ENCODE measurements at regions not wholly inside any gene's neighbourhood (a gene's known extent, or its start where the extent isn't known, plus 50 kb on each side); places are given as distances from the start of the nearest gene placed in this dataset.
"Not testable (repeated sequence)": the region's sequence is repeated elsewhere in the genome, so short reads cannot be mapped to it uniquely, and the experiment has no call there.

GRCh38 chr11:71156301-71156700 lies 96.1 kb downstream of the SHANK2 start:
- DNase-seq (ENCODE audit: low read depth in 4 of 6, low spot score in 6 of 6): no peak
- no peak overlapping the region for H3K27ac ChIP-seq (ENCODE audit: low read depth, low read length)
- no peaks in the 10 kb centered on the region for H3K36me3 ChIP-seq (ENCODE audit: control insufficient read depth, insufficient read depth, low read length)
- no peaks in the 10 kb centered on the region for H3K9me3 ChIP-seq (ENCODE audit: control insufficient read depth, insufficient read depth, low read length)
- WGBS (ENCODE audit: insufficient coverage): 89% methylated on average over 5 of the region's 6 CpGs
- H3K27me3 ChIP-seq (ENCODE audit: control insufficient read depth, insufficient read depth, low read length): no peaks in the 10 kb centered on the region
- H3K4me1 ChIP-seq (ENCODE audit: control insufficient read depth, insufficient read depth, low read length): peaks cover 8% of the 10 kb centered on the region
- no peak overlapping the region for H3K4me3 ChIP-seq (ENCODE audit: low read depth, low read length)

GRCh38 chr11:71155846-71156245 lies 96.5 kb downstream of the SHANK2 start:
- H3K36me3 ChIP-seq (ENCODE audit: control insufficient read depth, insufficient read depth, low read length): no peaks in the 10 kb centered on the region
- no peak for DNase-seq (ENCODE audit: low read depth in 4 of 6, low spot score in 6 of 6)
- no peak overlapping the region for H3K27ac ChIP-seq (ENCODE audit: low read depth, low read length)
- WGBS (ENCODE audit: insufficient coverage): 95% methylated on average over 8 of the region's 8 CpGs
- H3K9me3 ChIP-seq (ENCODE audit: control insufficient read depth, insufficient read depth, low read length): no peaks in the 10 kb centered on the region
- no peak overlapping the region for H3K4me3 ChIP-seq (ENCODE audit: low read depth, low read length)
- H3K4me1 ChIP-seq (ENCODE audit: control insufficient read depth, insufficient read depth, low read length): peaks cover 8% of the 10 kb centered on the region
- H3K27me3 ChIP-seq (ENCODE audit: control insufficient read depth, insufficient read depth, low read length): no peaks in the 10 kb centered on the region

- Histone ChIP-seq H3K4me3 (ENCODE audit: low read depth, low read length) (no peak overlapping the region), H3K36me3 (ENCODE audit: control insufficient read depth, insufficient read depth, low read length) (no peaks in the 10 kb centered on the region), H3K27ac (ENCODE audit: low read depth, low read length) (no peak overlapping the region), H3K27me3 (ENCODE audit: control insufficient read depth, insufficient read depth, low read length) (no peaks in the 10 kb centered on the region), H3K4me1 (ENCODE audit: control insufficient read depth, insufficient read depth, low read length) (peaks cover 8% of the 10 kb centered on the region), H3K9me3 (ENCODE audit: control insufficient read depth, insufficient read depth, low read length) (no peaks in the 10 kb centered on the region)
- no peak for DNase-seq (ENCODE audit: low read depth in 4 of 6, low spot score in 6 of 6)
- WGBS (ENCODE audit: insufficient coverage): 80% methylated on average over 3 of the region's 11 CpGs
Measured at GRCh38 chr11:71154261-71154805, 98.0 kb downstream of the SHANK2 start.

GRCh38 chr11:71153005-71153390 lies 99.4 kb downstream of the SHANK2 start:
- H3K4me1 ChIP-seq (ENCODE audit: control insufficient read depth, insufficient read depth, low read length): peaks cover 8% of the 10 kb centered on the region
- no peaks in the 10 kb centered on the region for H3K36me3 ChIP-seq (ENCODE audit: control insufficient read depth, insufficient read depth, low read length)
- no peak overlapping the region for H3K27ac ChIP-seq (ENCODE audit: low read depth, low read length)
- 7% methylated on average over 15 of the region's 15 CpGs for WGBS (ENCODE audit: insufficient coverage)
- peak in 2 of 6 donors; percentile 14 to 20 for DNase-seq (ENCODE audit: low read depth in 4 of 6, low spot score in 6 of 6)
- H3K27me3 ChIP-seq (ENCODE audit: control insufficient read depth, insufficient read depth, low read length): no peaks in the 10 kb centered on the region
- no peak overlapping the region for H3K4me3 ChIP-seq (ENCODE audit: low read depth, low read length)
- H3K9me3 ChIP-seq (ENCODE audit: control insufficient read depth, insufficient read depth, low read length): no peaks in the 10 kb centered on the region

GRCh38 chr11:71152312-71153004 lies 99.9 kb downstream of the SHANK2 start:
- H3K27ac ChIP-seq (ENCODE audit: low read depth, low read length); H3K36me3 ChIP-seq (ENCODE audit: control insufficient read depth, insufficient read depth, low read length); H3K9me3 ChIP-seq (ENCODE audit: control insufficient read depth, insufficient read depth, low read length); H3K27me3 ChIP-seq (ENCODE audit: control insufficient read depth, insufficient read depth, low read length); DNase-seq (ENCODE audit: low read depth in 4 of 6, low spot score in 6 of 6); H3K4me1 ChIP-seq (ENCODE audit: control insufficient read depth, insufficient read depth, low read length); H3K4me3 ChIP-seq (ENCODE audit: low read depth, low read length): not testable (repeated sequence)
- 64% methylated on average over 15 of the region's 15 CpGs for WGBS (ENCODE audit: insufficient coverage)

GRCh38 chr11:71151561-71151960 lies 100.8 kb downstream of the SHANK2 start:
- Histone ChIP-seq H3K36me3 (ENCODE audit: control insufficient read depth, insufficient read depth, low read length) (peaks cover 3% of the 10 kb centered on the region), H3K4me1 (ENCODE audit: control insufficient read depth, insufficient read depth, low read length) (peaks cover 8% of the 10 kb centered on the region), H3K27ac (ENCODE audit: low read depth, low read length) (no peak overlapping the region), H3K27me3 (ENCODE audit: control insufficient read depth, insufficient read depth, low read length) (no peaks in the 10 kb centered on the region), H3K9me3 (ENCODE audit: control insufficient read depth, insufficient read depth, low read length) (no peaks in the 10 kb centered on the region), H3K4me3 (ENCODE audit: low read depth, low read length) (no peak overlapping the region)
- 87% methylated on average over 14 of the region's 14 CpGs for WGBS (ENCODE audit: insufficient coverage)
- no peak for DNase-seq (ENCODE audit: low read depth in 4 of 6, low spot score in 6 of 6)

- Histone ChIP-seq H3K4me3 (ENCODE audit: low read depth, low read length) (no peak overlapping the region), H3K36me3 (ENCODE audit: control insufficient read depth, insufficient read depth, low read length) (peaks cover 5% of the 10 kb centered on the region), H3K9me3 (ENCODE audit: control insufficient read depth, insufficient read depth, low read length) (no peaks in the 10 kb centered on the region), H3K27ac (ENCODE audit: low read depth, low read length) (no peak overlapping the region), H3K4me1 (ENCODE audit: control insufficient read depth, insufficient read depth, low read length) (peaks cover 8% of the 10 kb centered on the region), H3K27me3 (ENCODE audit: control insufficient read depth, insufficient read depth, low read length) (no peaks in the 10 kb centered on the region)
- WGBS (ENCODE audit: insufficient coverage): 95% methylated on average over 6 of the region's 8 CpGs
- no peak for DNase-seq (ENCODE audit: low read depth in 4 of 6, low spot score in 6 of 6)
Measured at GRCh38 chr11:71150859-71151258, 101.5 kb downstream of the SHANK2 start.

GRCh38 chr11:71148716-71149115 lies 103.7 kb downstream of the SHANK2 start:
- Histone ChIP-seq H3K4me3 (ENCODE audit: low read depth, low read length) (no peak overlapping the region), H3K4me1 (ENCODE audit: control insufficient read depth, insufficient read depth, low read length) (peaks cover 8% of the 10 kb centered on the region), H3K9me3 (ENCODE audit: control insufficient read depth, insufficient read depth, low read length) (no peaks in the 10 kb centered on the region), H3K27ac (ENCODE audit: low read depth, low read length) (no peak overlapping the region), H3K36me3 (ENCODE audit: control insufficient read depth, insufficient read depth, low read length) (peaks cover 5% of the 10 kb centered on the region), H3K27me3 (ENCODE audit: control insufficient read depth, insufficient read depth, low read length) (no peaks in the 10 kb centered on the region)
- peak in 1 of 6 donors; percentile 62 for DNase-seq (ENCODE audit: low read depth in 4 of 6, low spot score in 6 of 6)
- 84% methylated on average over 8 of the region's 8 CpGs for WGBS (ENCODE audit: insufficient coverage)

GRCh38 chr11:71147331-71147730 lies 105.0 kb downstream of the SHANK2 start:
- DNase-seq (ENCODE audit: low read depth in 4 of 6, low spot score in 6 of 6): no peak
- no peaks in the 10 kb centered on the region for H3K27me3 ChIP-seq (ENCODE audit: control insufficient read depth, insufficient read depth, low read length)
- H3K4me3 ChIP-seq (ENCODE audit: low read depth, low read length): no peak overlapping the region
- no peak overlapping the region for H3K27ac ChIP-seq (ENCODE audit: low read depth, low read length)
- 91% methylated on average over 14 of the region's 14 CpGs for WGBS (ENCODE audit: insufficient coverage)
- no peaks in the 10 kb centered on the region for H3K9me3 ChIP-seq (ENCODE audit: control insufficient read depth, insufficient read depth, low read length)
- peaks cover 5% of the 10 kb centered on the region for H3K36me3 ChIP-seq (ENCODE audit: control insufficient read depth, insufficient read depth, low read length)
- H3K4me1 ChIP-seq (ENCODE audit: control insufficient read depth, insufficient read depth, low read length): peaks cover under 1% of the 10 kb centered on the region

GRCh38 chr11:71146846-71147245 lies 105.5 kb downstream of the SHANK2 start:
- no peak overlapping the region for H3K27ac ChIP-seq (ENCODE audit: low read depth, low read length)
- 95% methylated on average over 20 of the region's 20 CpGs for WGBS (ENCODE audit: insufficient coverage)
- no peaks in the 10 kb centered on the region for H3K27me3 ChIP-seq (ENCODE audit: control insufficient read depth, insufficient read depth, low read length)
- H3K4me3 ChIP-seq (ENCODE audit: low read depth, low read length): no peak overlapping the region
- peaks cover 5% of the 10 kb centered on the region for H3K36me3 ChIP-seq (ENCODE audit: control insufficient read depth, insufficient read depth, low read length)
- H3K9me3 ChIP-seq (ENCODE audit: control insufficient read depth, insufficient read depth, low read length): no peaks in the 10 kb centered on the region
- no peaks in the 10 kb centered on the region for H3K4me1 ChIP-seq (ENCODE audit: control insufficient read depth, insufficient read depth, low read length)
- no peak for DNase-seq (ENCODE audit: low read depth in 4 of 6, low spot score in 6 of 6)
